ENCODE measurements at regions not wholly inside any gene's neighbourhood (a gene's known extent, or its start where the extent isn't known, plus 50 kb on each side); places are given as distances from the start of the nearest gene placed in this dataset.

- TF ChIP-seq ZNF274 (IDR thresholded peaks at IDR 0.05; ENCODE audit: low read depth, low read length) (no peak), SUZ12 (IDR thresholded peaks at IDR 0.05; ENCODE audit: extremely low read depth, insufficient read depth, insufficient read length) (no peak)
Measured at GRCh38 chr14:30223966-30224365, 296.3 kb upstream of the PRKD1 start.

All from NT2/D1 (cell line).